Ovary (tissue), 3 donors: ENCODE measurements at regions not wholly inside any gene's neighbourhood (a gene's known extent, or its start where the extent isn't known, plus 50 kb on each side); places are given as distances from the start of the nearest gene placed in this dataset.

Experiments used
- EP300 ChIP-seq: sonication (generic); formaldehyde crosslinking; IDR thresholded peaks from one replicate; pipeline ENCODE4 v1.6.1; 2017; ENCODE audit warnings: antibody characterized with exemption
- POLR2A ChIP-seq: fragments of 450-650 bp; IDR thresholded peaks from one replicate; pipeline ENCODE4 v1.6.1; 2017; ENCODE audit warnings: antibody characterized with exemption, mild to moderate bottlenecking, moderate library complexity
- TF ChIP-seq, protein P1 (sequence below), 3 donors: fragments of 450-650 bp in 2 of 3; fragments of 200-600 bp in 1 of 3; IDR thresholded peaks; one replicate each; pipeline versions ENCODE4 v1.5.1 to v1.8.0; 2016 to 2022; ENCODE audit warnings: antibody characterized with exemption in 3 of 3, mild to moderate bottlenecking in 1 of 3
- donor health status: DM: no; HTN: no; CAD: no.

DNA sequence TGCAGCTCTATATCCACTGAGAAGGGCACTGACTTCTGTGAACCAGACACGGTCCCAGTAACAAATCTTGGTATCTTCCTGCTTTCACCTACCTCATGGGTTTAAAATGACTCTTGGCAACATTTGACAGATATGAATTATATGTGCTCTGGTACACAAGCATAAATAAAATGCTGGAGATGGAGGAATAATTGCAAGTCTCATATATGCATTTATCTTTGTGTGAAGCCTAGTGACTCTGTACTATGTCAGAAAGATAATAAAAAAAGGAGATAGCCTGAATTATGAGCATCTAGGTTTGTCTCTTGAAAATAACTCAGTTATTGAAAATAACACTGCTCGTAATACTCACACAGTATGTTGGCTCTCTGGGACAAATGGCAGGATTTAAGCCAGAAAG, 167.1 kb upstream of the CRBN start:
- TF ChIP-seq POLR2A (no peak), EP300 (no peak)
- TF ChIP-seq, protein P1, sequence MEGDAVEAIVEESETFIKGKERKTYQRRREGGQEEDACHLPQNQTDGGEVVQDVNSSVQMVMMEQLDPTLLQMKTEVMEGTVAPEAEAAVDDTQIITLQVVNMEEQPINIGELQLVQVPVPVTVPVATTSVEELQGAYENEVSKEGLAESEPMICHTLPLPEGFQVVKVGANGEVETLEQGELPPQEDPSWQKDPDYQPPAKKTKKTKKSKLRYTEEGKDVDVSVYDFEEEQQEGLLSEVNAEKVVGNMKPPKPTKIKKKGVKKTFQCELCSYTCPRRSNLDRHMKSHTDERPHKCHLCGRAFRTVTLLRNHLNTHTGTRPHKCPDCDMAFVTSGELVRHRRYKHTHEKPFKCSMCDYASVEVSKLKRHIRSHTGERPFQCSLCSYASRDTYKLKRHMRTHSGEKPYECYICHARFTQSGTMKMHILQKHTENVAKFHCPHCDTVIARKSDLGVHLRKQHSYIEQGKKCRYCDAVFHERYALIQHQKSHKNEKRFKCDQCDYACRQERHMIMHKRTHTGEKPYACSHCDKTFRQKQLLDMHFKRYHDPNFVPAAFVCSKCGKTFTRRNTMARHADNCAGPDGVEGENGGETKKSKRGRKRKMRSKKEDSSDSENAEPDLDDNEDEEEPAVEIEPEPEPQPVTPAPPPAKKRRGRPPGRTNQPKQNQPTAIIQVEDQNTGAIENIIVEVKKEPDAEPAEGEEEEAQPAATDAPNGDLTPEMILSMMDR (IDR thresholded peaks at IDR 0.05): no peak
